DMS153 (cell line): ENCODE measurements at regions not wholly inside any gene's neighbourhood (a gene's known extent, or its start where the extent isn't known, plus 50 kb on each side); places are given as distances from the start of the nearest gene placed in this dataset.
A peak's percentile ranks its signal among the peaks of the same experiment; 100 is the strongest.

ENCODE experiments used
- DNase-seq: peaks from one replicate; lab custom pipeline; 2025; lab: John Stamatoyannopoulos, UW

DNA sequence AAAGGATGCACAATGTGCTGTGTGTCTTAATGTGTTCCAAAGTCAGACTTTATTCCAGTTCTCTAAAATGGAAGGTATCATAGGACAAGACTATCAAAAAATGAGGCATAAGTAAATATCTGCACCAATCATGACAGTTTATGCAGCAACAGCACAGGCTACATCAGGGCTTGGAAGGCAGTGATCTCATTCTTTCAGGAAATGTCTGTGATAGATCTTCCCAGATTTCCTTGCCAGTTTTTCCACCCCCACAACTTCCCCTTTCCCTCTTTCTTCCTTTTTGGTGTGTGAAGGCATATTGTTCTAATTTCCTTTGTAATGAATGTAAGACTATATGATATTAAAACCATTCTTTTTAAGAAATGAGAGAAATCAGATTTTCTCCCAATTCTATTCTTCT is 326.7 kb downstream of the ATP23 start:
- DNase-seq: no peak

DNA sequence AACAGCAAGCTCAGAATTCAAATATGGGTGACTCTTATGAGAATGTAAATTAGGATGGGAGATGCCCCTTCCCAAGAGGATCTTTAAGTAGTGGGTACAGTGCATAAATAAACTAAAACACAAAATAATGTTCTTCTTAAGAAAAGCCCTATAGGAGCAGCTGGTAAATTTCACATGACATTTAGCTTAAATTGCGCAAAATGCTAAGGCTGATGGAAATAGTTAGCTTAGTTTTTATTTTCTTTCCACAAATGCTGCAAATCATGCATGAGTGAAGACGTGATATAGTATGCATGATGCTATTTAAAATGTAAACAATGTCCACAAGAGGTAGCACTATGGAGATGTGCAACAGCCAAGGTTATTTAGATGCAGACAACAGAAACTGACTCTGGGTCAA is 328.1 kb downstream of the ATP23 start:
- no peak for DNase-seq

DNA sequence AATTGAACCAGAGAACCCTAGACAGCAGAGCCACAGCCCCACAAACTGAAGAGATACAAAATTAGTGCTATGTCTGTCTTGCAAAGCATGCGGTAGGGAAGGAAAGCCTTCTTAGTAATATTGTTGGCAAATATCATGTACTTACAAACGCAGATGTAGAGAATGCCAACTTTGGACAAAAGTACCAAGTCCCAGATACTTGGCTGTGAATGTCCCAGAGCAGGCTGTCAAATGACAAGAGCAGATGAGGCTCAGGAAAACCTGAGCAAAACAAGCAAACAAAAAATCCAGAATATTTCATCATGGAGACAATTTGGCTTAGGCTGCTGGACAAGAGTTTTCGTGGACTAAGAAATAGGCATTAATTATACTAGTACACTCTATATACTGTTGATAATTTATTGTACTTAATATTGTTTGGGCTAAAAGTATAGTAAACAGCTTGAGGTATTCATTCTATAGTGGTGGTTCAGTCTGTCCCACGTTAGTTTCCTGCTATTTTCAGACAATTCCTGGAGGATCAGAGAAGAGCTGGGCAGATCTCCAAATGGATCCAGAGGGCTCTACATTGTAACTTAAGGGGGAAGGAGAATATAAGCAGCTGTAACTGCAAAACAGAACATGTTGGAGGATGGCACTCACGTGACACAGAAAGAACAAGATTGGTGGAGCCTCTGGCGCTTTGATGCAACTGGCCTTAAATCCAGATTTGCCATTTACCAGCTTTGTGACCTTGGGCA is 329.8 kb downstream of the ATP23 start:
- DNase-seq: no peak

DNA sequence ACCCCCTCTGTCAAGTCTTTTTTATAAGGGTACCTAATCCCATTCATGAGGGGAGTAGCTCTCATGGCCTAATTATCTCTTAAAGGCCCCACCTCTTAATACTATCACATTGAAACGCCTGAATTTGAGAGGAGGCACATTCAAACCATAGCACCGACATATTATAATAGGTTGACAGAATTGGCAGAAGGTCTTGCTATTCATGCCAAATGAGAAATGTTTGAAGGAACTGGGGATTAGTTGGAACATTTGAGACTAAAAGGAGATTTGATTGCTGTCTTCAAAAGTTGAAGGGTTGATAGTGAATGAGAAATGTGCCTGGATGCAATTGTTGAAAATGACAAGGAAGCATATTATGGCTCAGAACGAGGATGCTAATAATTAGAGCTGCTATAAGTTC is 331.1 kb downstream of the ATP23 start:
- no peak for DNase-seq

DNA sequence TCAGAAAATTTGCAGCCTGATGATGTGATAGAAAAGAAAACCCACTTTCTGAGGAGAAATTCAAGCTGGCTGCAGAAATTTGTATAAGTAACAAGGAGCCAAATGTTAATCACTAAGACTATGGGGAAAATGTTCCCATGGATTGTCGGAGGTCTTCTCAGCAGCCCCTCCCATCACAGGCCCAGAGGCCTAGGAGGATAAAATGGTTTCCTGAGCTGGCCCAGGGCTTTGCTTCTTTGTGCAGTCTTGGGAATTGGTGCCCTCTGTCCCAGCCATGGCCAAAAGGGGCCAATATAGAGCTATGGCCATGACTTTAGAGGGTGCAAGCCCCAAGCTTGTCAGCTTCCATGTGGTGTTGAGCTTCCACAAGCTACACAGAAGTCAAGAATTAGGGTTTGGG is 335.9 kb downstream of the ATP23 start:
- DNase-seq: no peak

DNA sequence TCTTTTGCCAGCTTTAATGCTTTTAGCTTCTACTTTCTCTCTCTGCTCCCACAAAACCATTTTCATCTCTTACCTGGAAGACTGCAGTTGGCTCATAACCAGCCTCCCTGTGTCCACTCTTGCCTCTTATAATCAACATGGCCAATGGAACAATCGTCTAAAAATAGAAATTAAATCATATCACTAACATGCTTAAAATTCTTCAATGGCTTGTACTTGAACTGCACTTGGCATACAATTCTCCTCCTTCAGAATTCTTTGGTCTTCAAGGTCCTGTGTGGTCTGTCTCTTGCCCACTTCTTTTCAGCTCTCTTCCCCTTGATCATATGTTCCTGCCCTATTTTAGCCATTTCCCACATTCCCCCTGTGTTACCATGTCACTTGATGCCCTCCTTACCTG is 342.2 kb downstream of the ATP23 start:
- no peak for DNase-seq

DNA sequence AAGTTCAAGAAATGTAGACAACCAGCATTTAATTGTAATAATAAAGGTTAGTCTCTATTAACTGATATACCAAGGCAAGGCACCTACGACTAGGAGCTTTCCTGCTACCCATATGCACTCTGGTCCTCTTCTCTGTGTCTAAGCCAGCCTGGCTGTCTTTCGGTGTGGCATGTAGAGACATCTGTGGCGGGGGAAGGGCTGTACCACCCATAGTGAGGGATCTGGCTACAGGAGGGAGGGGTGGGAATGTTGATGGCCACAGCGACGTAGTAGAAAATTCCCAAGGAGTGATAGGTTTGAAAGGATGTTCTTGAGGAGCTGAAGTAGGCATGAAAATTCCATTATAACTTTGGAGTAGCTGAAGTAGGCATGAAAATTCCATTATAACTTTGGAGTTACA is 344.2 kb downstream of the ATP23 start:
- no peak for DNase-seq

DNA sequence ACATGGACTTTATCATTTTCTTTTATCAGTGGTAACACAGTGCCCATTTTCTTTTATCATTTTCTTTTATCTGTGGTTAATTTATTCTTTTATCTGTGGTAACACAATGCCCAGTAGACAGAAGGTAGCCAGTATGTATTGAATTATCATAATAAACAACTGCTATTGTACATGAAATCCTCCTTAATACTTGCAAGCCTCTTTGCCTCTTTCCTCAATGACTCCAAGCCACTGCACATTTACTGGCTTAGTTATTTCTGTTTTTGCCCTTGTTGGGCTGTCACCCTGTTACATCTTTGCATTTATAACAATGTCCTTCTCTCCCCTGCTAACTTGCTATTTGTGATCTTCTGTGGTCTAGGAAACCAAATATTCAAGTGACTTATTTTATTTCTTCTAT is 345.0 kb downstream of the ATP23 start:
- DNase-seq: no peak

DNA sequence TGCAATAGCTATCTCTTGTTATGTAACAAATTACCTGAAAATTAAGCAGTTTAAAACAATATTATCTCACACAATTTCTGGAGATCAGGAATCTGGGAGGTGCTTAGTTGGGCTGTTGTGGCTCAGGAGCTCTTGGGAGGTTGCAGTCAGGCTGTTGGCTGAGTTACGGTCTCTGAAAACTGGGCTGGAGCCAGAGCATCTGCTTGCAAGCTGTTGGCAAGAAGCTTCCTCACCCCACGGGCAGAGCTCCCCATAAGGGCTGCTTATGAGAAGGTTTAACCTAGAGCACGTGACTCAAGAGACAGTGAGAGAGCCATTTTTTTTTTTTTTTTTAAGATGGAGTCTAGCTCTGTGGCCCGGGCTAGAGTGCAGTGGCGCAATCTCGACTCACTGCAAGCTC is 346.8 kb downstream of the ATP23 start:
- DNase-seq: no peak

DNA sequence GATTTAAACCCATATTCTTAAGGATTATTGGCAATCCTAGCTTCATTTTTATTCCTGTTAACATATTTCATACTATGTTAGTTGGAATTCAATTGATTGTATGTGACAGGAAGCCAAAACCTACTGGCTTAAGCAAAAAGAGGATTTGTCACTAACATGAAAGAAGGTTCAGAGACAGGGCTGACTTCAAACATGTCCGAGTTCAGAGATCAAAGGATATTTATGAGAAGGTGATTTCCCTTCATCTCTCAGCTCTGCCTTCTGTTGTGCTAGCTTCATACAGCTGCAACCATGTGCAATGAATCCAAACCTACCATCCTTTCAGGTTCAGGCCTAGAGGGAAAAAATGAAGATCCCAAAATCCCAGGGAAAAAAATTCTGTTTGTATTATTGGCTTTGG is 349.7 kb downstream of the ATP23 start:
- DNase-seq: no peak

DNA sequence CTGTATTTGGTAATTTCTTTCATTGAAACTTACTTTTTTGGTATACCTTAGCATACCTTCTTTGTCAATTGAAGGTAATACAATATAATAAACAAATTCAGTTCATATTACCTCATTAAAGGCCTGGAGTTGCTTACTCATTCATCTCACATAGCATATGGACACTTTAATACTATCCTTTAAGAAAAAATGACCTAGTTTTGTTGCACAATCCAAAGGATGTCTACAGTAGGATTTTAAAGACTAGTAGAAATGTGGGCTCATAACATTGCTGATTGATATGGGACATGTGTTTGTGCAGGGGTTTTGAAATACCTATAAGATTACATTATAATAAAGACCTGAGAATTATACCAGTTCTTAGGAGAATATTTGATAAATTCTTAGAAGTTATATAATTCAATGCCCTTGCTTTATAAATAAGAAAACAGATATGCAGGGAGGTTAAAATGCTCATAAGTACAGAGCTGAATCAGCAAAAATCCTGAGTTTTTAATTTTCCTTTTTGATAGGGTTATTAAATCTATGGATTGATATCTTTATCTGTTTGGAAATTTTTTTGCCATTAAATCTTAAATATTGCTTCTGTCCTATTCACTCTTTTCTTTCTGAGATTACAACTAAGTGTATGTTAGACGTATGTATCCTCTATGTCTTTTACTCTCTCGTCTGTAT is 352.1 kb downstream of the ATP23 start:
- no peak for DNase-seq

DNA sequence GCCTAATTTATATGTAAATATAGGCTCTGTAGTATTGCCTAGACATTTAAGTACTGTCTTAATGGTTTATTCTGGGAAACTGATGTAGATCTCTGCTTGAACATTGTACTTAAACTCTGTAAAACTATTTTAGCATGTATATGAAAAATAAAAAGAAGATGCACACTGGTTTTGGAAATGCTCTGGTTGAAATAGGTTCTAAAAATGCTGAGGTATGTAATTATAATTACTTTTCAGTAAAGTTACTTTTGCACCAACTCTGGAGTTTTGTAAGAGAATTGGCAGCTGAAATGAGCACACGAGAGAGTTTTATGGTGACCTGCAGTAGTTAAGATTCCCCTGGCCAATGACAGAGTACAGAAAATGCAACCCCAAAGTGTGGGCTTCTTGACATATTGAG is 353.9 kb downstream of the ATP23 start:
- no peak for DNase-seq

DNA sequence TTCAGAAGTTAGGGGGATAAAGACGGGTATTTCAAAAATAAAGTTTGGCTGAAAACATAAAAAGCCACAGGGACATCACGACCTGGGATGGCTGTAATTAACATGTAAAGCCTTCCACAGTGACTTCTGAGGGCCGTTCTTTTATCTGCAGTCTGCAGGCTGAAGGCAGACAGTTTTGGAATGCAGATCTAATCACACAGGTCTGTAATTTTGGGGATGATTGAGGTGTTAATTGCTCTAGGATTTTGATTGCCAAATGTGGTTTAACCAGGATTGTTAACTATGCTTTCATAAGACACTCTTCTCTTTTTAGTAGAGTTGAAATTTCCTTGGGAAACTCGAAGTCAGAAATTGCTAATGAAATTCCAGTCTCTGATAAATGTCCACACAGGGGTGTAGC is 355.5 kb downstream of the ATP23 start:
- no peak for DNase-seq

DNA sequence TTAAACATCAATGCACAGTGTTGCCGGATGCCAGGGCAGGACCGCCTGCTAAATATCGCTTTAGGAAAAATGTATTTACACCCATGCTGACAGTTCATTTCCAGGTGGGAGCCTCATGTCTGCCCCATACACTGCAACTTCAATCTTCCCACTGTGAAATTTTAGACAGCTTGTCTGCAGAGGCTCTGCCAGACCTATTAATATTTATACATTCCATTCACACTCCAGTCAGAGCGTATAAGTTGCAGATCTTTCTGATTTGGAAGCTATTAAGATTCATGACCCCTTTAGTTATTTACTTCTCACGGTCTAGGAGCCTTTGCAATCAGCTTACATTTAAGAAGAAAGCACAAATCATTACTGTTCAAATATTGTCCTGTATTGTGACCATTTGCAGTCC is 357.4 kb downstream of the ATP23 start:
- DNase-seq: no peak

DNA sequence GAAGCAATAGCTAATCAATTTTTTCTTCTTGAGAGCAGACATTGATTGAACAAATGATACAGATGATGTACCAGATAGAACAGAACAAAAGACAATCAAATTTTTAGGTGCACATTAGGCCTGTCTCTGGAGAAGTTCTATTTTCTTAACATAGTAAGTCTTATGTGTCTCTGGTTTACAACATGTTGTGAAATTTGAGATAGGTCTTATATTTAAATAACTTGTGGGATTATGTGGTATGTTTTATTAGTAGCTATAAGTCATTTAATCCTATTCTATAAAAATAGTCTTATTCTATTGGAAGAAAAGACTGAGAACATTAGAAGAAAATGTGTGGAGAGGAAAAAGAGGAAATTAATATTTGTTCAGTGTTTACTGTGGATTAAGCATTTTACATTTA is 358.0 kb downstream of the ATP23 start:
- no peak for DNase-seq

DNA sequence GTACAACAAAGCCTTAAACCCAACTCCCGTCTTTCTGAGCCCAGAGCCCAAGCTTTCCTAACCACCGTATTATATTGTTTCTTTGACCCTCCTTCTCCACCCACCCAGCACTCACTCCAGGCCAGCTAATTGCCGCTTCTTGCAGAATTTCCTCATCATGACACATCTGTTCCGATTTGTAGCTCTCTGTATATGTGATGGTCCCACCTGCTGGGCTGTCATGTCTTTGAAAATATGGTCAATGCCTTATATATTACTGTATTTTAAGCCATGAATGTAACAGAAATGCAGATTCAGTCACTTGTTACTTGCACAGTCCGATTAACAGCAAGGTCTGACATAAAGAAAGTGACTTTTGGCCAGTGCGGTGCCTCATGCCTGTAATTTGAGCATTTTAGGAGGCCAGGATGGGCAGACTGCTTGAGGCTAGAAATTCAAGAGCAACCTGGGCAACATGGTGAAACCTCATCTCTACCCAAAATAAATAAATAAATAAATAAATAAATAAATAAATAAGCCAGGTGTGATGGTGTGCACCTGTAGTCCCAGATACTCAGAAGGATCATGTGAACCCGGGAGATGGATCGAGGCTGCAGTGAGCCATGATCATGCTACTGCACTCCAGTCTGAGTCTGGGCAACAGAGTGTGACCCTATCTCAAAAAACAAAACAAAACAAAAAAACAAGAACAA is 359.8 kb downstream of the ATP23 start:
- DNase-seq: no peak

DNA sequence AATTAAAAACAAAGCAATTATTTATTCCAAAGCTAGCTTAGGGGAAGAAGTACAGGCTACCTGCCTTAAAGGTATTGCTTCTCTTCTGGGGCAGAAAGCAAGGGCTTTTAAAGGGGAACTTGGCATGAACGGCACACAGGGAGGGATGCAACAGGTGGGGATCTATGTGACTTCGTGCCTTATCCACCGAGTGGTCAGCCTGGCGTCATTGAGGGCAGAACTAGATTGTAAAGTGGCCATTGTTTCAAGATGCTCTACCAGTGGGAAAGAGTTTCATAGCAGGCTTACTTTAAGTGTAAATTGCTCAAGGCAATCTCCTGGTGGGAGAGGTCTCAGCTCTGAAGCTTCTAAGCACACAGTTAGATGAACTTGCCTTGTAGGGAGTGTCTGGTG is 360.4 kb downstream of the ATP23 start:
- no peak for DNase-seq

DNA sequence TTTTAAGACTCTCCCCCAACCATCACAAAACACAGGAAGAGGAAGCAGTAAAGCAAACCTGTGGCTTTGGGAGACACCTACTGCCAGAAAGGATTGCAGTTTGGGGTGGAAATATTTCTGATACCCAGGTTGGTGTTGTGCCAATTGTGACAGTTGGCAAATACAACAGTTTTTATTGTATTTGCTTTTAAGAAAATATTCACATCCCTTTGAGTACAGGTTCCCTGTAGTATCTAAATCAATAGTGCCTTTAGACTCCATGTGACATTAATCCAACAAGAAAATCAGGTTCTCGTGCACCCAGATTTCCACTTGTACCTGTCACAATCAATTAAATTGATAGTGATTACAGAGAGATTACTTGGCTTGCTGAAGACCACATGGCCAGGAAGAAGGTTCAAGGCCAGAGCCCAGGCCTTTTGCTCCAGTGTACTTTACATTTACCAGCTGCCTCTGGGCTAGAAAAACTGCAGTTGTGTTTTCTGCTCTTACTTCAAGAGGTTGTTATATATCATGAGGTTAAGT is 361.2 kb downstream of the ATP23 start:
- peak; percentile 93 for DNase-seq

DNA sequence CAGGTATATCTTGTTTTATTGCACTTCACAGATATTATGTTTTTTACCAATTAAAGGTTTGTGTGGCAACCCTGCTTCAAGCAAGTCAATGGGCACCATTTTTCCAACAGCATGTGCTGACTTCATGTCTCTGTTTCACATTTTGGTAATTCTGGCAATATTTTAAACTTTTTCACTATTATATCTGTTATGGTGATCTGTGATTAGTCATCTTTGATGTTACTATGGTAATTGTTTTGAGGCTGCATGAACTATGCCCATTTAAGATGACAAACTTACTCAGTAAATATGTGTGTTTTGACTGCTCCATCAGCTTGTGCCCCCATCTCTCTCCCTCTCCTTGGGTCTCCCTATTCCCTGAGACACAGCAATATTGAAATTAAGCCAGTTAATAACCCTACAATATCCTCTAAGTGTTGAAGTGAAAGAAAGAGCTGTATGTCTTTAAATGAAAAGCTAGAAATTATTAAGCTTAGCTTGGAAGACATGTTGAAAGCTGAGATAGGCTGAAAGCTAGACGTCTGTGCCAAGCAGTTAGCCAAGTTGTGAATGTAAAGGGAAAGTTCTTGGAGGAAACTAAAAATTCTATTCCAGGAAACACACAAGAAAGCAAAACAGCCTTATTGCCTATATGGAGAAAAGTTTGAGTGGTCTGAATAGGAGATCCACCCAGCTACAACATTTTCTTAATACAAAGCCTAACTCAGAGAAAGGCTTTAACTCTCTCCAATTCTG is 365.1 kb downstream of the ATP23 start:
- no peak for DNase-seq

DNA sequence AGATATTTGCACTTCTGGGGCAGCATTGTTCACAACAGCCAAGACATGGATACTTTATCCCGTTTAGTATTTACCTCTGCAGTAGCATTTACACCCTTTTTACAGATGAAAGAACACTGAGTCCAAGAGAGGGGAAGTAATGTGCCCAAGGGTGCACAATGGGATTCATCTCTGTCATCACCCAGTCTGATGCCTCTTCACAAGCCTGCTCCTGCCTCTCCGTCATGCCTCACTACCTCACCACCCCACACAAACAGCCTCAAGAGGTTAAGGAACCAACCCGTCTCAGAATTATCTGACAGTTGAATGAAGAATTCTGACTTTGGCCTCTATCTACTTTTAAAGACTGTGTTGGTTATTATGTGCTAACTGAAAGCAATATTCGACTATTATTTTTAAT is 368.4 kb downstream of the ATP23 start:
- no peak for DNase-seq

DNA sequence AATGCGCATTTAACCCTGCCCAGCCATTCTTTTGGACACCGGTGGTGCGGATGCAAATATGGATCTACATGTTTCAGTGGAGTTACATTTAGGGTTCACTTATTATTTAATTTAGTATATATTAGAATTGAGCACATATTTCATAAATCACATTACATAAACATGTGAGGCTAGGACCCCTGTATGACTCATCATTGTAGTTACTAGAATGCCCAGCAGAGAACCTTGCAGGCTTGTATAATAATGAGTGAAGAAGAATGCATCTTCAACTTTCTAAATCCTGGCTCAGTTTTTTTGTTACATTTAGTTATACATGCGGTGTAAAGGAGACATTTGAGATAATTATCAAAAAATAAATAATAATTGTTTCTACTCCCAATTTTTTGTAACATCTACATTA is 369.0 kb downstream of the ATP23 start:
- no peak for DNase-seq

DNA sequence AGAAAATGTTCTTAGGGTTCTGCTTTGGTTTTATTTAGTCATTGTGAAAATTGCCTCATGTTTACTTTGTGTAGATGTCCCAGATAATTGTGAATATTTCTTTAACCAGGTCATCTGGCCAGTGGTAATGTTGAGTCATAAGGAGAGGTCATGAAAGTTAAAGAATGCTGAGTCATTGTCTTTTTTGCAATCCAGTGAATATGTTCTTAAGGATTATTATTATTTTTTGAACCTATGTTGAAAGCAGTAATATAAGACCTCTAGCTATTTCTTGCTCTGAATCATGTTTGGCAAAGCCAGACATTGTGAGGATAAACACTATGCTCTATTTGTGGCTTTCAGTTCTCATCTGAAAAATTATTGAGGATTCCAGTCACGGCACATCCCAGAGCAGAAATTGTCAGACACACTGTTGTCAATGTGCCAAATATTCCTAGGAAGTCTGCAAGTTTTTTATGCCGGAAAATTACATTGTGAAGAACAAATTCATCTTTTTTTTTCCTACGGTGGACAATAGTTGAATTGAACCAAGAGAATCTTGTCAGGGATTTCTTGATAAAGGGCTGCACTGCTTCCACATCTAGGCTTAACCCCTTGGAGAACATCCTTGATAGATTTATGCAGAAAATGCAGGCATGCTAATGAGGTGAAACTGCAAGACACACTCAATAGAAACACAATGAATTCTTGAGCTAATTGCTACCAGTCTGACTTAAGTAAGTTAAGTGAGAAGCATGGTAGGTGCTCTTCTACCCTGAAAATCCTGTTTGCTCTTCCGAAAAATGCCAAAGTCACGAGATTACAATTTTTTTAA is 369.6 kb downstream of the ATP23 start:
- DNase-seq: no peak
